SK-N-SH (cell line): ENCODE measurements at regions not wholly inside any gene's neighbourhood (a gene's known extent, or its start where the extent isn't known, plus 50 kb on each side); places are given as distances from the start of the nearest gene placed in this dataset.

Experiments used
- CTCF ChIA-PET: fragments of 300-600, 350-600 bp; formaldehyde crosslinking; extraction: SDS; loops from one replicate; lab custom pipeline; 2021; lab: Yijun Ruan, JAX
- POLR2A ChIA-PET: fragments of 350-600 bp; sonication (Branson Sonifier 250); formaldehyde crosslinking; extraction: SDS; loops from one replicate; lab custom pipeline; 2020; ENCODE audit warnings: antibody characterized with exemption, inconsistent platforms; lab: Yijun Ruan, JAX
- DNase-seq: peaks from one replicate; pipeline ENCODE4 v3.0.0; 2012
- H2AFZ ChIP-seq: fragments of 200-600 bp; sonication (generic); 2 replicates; pipeline ENCODE4 v1.8.1; 2016; ENCODE audit warnings: antibody characterized with exemption, mild to moderate bottlenecking, low read depth
- H3F3A ChIP-seq: fragments of 200-600 bp; sonication (generic); replicated peaks from 2 replicates; pipeline ENCODE3; 2016; ENCODE audit warnings: antibody characterized with exemption, mild to moderate bottlenecking; ENCODE audit not compliant: insufficient read depth
- H3K27ac ChIP-seq, 2 experiments: fragments of 200-500 bp in 1 of 2; fragments of 200-600 bp in 1 of 2; sonication (Bioruptor generic) in 1 of 2; sonication (generic), shearing (Covaris generic) in 1 of 2; 2 replicates each; pipeline versions ENCODE4 v1.5.1 to v1.6.1; 2014 to 2016; ENCODE audit warnings: low read depth in 2 of 2, inconsistent platforms in 1 of 2, low read length in 1 of 2, mild to moderate bottlenecking in 1 of 2, mixed read lengths in 1 of 2
- H3K27me3 ChIP-seq: fragments of 200-600 bp; sonication (generic), shearing (Covaris generic); 2 replicates; pipeline ENCODE4 v1.6.1; 2016; ENCODE audit warnings: mixed run types; ENCODE audit not compliant: insufficient read depth
- H3K36me3 ChIP-seq, 2 experiments: fragments of 200-500 bp in 1 of 2; fragments of 200-600 bp in 1 of 2; sonication (Bioruptor generic) in 1 of 2; sonication (generic) in 1 of 2; replicated peaks in 1 of 2; 2 replicates each; pipeline versions ENCODE3 to v1.5.1; 2014 to 2016; ENCODE audit warnings: low read length in 1 of 2, mild to moderate bottlenecking in 1 of 2; ENCODE audit not compliant: insufficient read depth in 2 of 2, control insufficient read depth in 1 of 2
- H3K4me1 ChIP-seq, 2 experiments: fragments of 200-500 bp in 1 of 2; fragments of 200-600 bp in 1 of 2; sonication (Bioruptor generic) in 1 of 2; sonication (generic), shearing (Covaris generic) in 1 of 2; 2 replicates each; pipeline versions ENCODE4 v1.5.1 to v1.6.1; 2014 to 2016; ENCODE audit warnings: low read depth in 1 of 2, low read length in 1 of 2, mixed run types in 1 of 2; ENCODE audit not compliant: insufficient read depth in 2 of 2, control insufficient read depth in 1 of 2
- H3K4me2 ChIP-seq: fragments of 200-600 bp; sonication (generic), shearing (Covaris generic); 2 replicates; pipeline ENCODE4 v1.6.1; 2017; ENCODE audit warnings: mixed run types
- H3K4me3 ChIP-seq, 2 experiments: fragments of 200-500 bp in 1 of 2; fragments of 200-600 bp in 1 of 2; sonication (Bioruptor generic) in 1 of 2; sonication (generic), shearing (Covaris generic) in 1 of 2; 2 replicates each; pipeline versions ENCODE4 v1.5.1 to v1.8.1; 2014 to 2016; ENCODE audit warnings: low read depth in 2 of 2, inconsistent platforms in 1 of 2, low read length in 1 of 2, mild to moderate bottlenecking in 1 of 2, mixed read lengths in 1 of 2, moderate library complexity in 1 of 2
- H3K79me2 ChIP-seq: fragments of 200-600 bp; sonication (generic); 2 replicates; pipeline ENCODE4 v1.8.1; 2017; ENCODE audit warnings: mild to moderate bottlenecking; ENCODE audit not compliant: insufficient read depth
- H3K9ac ChIP-seq: fragments of 200-600 bp; sonication (generic); 2 replicates; pipeline ENCODE4 v1.6.1; 2017; ENCODE audit warnings: mixed run types
- H3K9me2 ChIP-seq: fragments of 200-600 bp; sonication (generic); 2 replicates; pipeline ENCODE4 v1.6.1; 2017; ENCODE audit warnings: mixed run types
- H3K9me3 ChIP-seq: fragments of 200-600 bp; sonication (generic); 2 replicates; pipeline ENCODE4 v1.6.1; 2017; ENCODE audit warnings: mixed run types, mild to moderate bottlenecking, moderate library complexity
- H4K20me1 ChIP-seq: fragments of 200-600 bp; sonication (generic); 2 replicates; pipeline ENCODE4 v1.6.1; 2017; ENCODE audit warnings: mild to moderate bottlenecking, mixed run types; ENCODE audit not compliant: insufficient read depth
- CHD2 ChIP-seq: fragments of 150-350 bp; IDR thresholded peaks from 2 replicates; pipeline ENCODE4 v1.6.1; 2018; ENCODE audit warnings: low read length; ENCODE audit not compliant: partially characterized antibody
- ELF1 ChIP-seq: IDR thresholded peaks from 2 replicates; pipeline ENCODE4 v1.4.0; 2012
- FOSL2 ChIP-seq: IDR thresholded peaks from 2 replicates; pipeline ENCODE4 v1.4.0; 2012; ENCODE audit warnings: low read depth, mild to moderate bottlenecking, moderate library complexity, borderline replicate concordance
- FOXM1 ChIP-seq: IDR thresholded peaks from 2 replicates; pipeline ENCODE4 v1.4.0; 2012; ENCODE audit warnings: low read depth, mild to moderate bottlenecking
- GATA2 ChIP-seq: sonication (generic); formaldehyde crosslinking; IDR thresholded peaks from 2 replicates; pipeline ENCODE4 v1.5.0; 2020; ENCODE audit warnings: mild to moderate bottlenecking, missing genetic modification reagents
- JUND ChIP-seq: IDR thresholded peaks from 2 replicates; pipeline ENCODE4 v1.4.0; 2012
- MEF2A ChIP-seq: IDR thresholded peaks from 2 replicates; pipeline ENCODE4 v1.4.0; 2012; ENCODE audit warnings: low read depth, borderline replicate concordance
- MXI1 ChIP-seq: IDR thresholded peaks from 2 replicates; pipeline ENCODE4 v1.6.1; 2012; ENCODE audit warnings: mild to moderate bottlenecking, low read depth, low read length, improper control_type of control experiment
- NRF1 ChIP-seq: IDR thresholded peaks from 2 replicates; pipeline ENCODE4 v1.6.1; 2012; ENCODE audit warnings: low read depth, mild to moderate bottlenecking, low read length
- RCOR1 ChIP-seq: fragments of 150-350 bp; IDR thresholded peaks from 2 replicates; pipeline ENCODE4 v1.6.1; 2017; ENCODE audit warnings: antibody characterized with exemption, low read length
- RFX5 ChIP-seq: IDR thresholded peaks from 2 replicates; pipeline ENCODE4 v1.6.1; 2012; ENCODE audit warnings: mild to moderate bottlenecking, improper control_type of control experiment, low read length
- TAF1 ChIP-seq: IDR thresholded peaks from 2 replicates; pipeline ENCODE4 v1.6.1; 2012; ENCODE audit warnings: low read depth, mild to moderate bottlenecking, low read length, moderate library complexity, borderline replicate concordance
- TCF12 ChIP-seq: IDR thresholded peaks from 2 replicates; pipeline ENCODE4 v1.4.0; 2012
- WGBS: methylation state at CpG from one replicate; pipeline ENCODE4 v1.1.6; 2017; ENCODE audit warnings: low lambda C conversion rate; 5-methylcytosine and 5-hydroxymethylcytosine counted together

DNA sequence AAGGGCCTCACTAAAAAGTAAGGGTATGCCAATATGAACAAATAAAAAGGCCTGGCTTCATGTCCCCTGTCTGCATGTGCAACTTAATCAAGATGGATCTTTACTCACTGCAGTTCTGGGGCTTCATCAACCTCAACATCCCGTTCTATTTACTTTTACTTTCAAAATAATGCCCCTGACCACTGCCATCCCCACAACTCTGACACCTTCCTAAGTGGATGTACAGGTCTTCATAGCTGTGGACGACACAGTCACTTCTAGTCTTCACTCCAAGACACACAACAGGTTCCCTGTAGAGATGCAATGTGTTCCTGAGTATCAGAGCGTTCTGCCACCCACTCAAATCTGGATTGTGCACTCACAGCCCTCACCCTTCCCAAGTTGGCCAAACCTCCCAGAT, 136.1 kb downstream of the ENC1 start:
- ChIA-PET CTCF (no interaction called here), POLR2A (no interaction called here)
- Histone ChIP-seq H3K4me1 (peaks cover 0 to 16% of the 10 kb centered on the region in 2 experiments; a peak in 2 of 4 replicates), H3K4me3 (no peak overlapping the region), H3K9me2 (no peaks in the 10 kb centered on the region), H3K9ac (no peak overlapping the region), H2AFZ (no peak overlapping the region), H4K20me1 (no peaks in the 10 kb centered on the region), H3K27ac (no peak overlapping the region), H3K79me2 (no peaks in the 10 kb centered on the region), H3K4me2 (no peak overlapping the region), H3K36me3 (no peaks in the 10 kb centered on the region), H3K27me3 (no peaks in the 10 kb centered on the region), H3F3A (no peaks in the 10 kb centered on the region), H3K9me3 (no peaks in the 10 kb centered on the region)
- 89% methylated on average over 3 of the region's 3 CpGs for WGBS
- DNase-seq: no peak
- no peak for TF ChIP-seq MXI1
- TF ChIP-seq ELF1: no peak

DNA sequence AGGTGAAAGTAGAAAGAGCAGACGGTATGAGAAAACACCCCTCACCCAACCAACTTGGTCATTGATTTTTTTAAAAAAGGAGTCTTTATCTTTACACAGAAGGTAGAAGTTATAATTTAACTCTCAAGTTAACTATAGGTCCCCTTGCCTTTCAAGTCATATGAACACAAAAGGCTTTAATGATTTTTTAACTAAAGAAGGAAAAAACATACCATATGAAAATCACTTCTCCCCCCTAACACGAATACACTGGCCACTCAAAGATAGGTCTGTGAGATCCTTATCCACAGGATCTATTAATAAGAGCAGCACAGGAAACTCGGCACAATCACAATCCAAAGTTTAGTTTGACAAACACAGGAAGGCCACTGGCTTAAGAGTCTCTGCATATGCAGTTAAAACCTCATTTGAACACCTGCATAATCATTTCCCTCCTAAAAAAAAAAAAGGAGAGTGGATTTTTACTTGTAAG, 138.0 kb downstream of the ENC1 start:
- H3K4me3 ChIP-seq: no peak overlapping the region
- H3K36me3 ChIP-seq: no peaks in the 10 kb centered on the region
- CTCF ChIA-PET: interaction anchor here (1.4 kb wide), 1 partner anchor 19 kb away, joined by 3 read pairs; no protein-coding TSS in a partner anchor
- H2AFZ ChIP-seq: peak overlapping the region; percentile 41; the same call in 1 of the 2 replicates
- TF ChIP-seq TAF1 (no peak), GATA2 (CRISPR knock-in tag) (no peak), CHD2 (no peak), TCF12 (no peak)
- H3K27me3 ChIP-seq: no peaks in the 10 kb centered on the region
- no peak overlapping the region for H3K9ac ChIP-seq
- no peak overlapping the region for H3K27ac ChIP-seq
- no peaks in the 10 kb centered on the region for H3F3A ChIP-seq
- H3K4me1 ChIP-seq: peaks cover 0 to 17% of the 10 kb centered on the region in 2 experiments; a peak in 2 of 4 replicates
- H3K9me3 ChIP-seq: no peaks in the 10 kb centered on the region
- DNase-seq: no peak
- no peaks in the 10 kb centered on the region for H3K79me2 ChIP-seq
- no peaks in the 10 kb centered on the region for H4K20me1 ChIP-seq
- H3K9me2 ChIP-seq: no peaks in the 10 kb centered on the region
- H3K4me2 ChIP-seq: no peak overlapping the region
- POLR2A ChIA-PET: no interaction called here
- 52% methylated on average over 3 of the region's 3 CpGs for WGBS

DNA sequence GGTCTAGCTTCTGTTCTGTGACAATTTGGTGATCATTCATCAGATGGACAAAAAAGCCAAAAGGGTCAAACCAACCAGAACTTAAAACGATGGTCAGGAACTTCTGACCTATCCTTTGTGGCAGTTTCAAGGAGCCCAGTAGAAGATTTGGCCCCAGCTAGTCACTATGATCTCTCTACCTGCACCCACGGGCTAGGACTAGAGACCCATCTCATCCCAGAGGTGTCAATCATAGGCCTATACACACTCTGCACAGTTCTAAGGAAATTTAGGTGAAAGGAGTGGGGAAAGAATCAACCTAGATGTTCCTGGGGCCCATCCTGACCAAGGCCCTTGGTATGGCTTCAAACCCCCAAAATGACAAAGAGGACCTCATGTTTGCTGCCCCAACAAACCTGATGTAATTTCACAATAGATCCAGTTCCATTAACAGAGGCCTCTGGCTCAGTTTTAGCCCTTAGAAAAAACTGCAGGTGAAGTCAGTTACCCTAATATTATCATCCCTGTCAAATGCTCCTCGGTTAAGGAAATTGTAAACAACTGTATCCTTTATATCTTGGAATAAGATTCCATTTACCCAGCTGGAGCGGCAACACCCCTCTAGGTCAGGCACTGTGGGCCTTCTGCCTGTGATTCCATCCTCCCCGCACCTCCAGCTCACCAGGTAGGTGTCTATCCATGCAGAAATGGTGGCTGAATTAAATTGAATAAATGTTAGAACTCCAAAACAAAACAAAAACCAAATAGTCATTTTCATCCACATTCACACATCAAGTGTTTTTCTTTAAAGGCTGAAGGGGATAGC, 138.7 kb downstream of the ENC1 start:
- CTCF ChIA-PET: interaction anchor here (1.4 kb wide), 1 partner anchor 20 kb away, joined by 3 read pairs; no protein-coding TSS in a partner anchor
- Histone ChIP-seq H2AFZ (no peak overlapping the region), H3K9me3 (no peaks in the 10 kb centered on the region), H3K79me2 (no peaks in the 10 kb centered on the region), H3K9me2 (no peaks in the 10 kb centered on the region), H3K36me3 (no peaks in the 10 kb centered on the region), H3K4me2 (no peak overlapping the region), H3F3A (no peaks in the 10 kb centered on the region), H3K9ac (no peak overlapping the region), H3K4me1 (peaks cover 0 to 13% of the 10 kb centered on the region in 2 experiments; a peak in 2 of 4 replicates), H4K20me1 (no peaks in the 10 kb centered on the region), H3K27me3 (no peaks in the 10 kb centered on the region), H3K4me3 (no peak overlapping the region), H3K27ac (no peak overlapping the region)
- 87% methylated on average over 5 of the region's 5 CpGs for WGBS
- TF ChIP-seq RCOR1 (no peak), ELF1 (no peak), RFX5 (no peak), NRF1 (no peak), JUND (no peak), MXI1 (no peak), MEF2A (no peak), FOSL2 (no peak), FOXM1 (no peak)
- POLR2A ChIA-PET: no interaction called here
- DNase-seq: no peak
